PC-9 (cell line): ENCODE measurements at regions not wholly inside any gene's neighbourhood (a gene's known extent, or its start where the extent isn't known, plus 50 kb on each side); places are given as distances from the start of the nearest gene placed in this dataset.

Source experiments
- CTCF ChIP-seq: fragments of 200-600 bp; sonication (generic); conservative IDR thresholded peaks from 2 replicates; pipeline ENCODE4 v1.6.1; 2017; ENCODE audit warnings: mixed run types, antibody characterized with exemption, mild to moderate bottlenecking, moderate library complexity
- EZH2 ChIP-seq: fragments of 200-600 bp; sonication (generic); IDR thresholded peaks from 2 replicates; pipeline ENCODE4 v1.8.0; 2017; ENCODE audit warnings: antibody characterized with exemption, low read depth

DNA sequence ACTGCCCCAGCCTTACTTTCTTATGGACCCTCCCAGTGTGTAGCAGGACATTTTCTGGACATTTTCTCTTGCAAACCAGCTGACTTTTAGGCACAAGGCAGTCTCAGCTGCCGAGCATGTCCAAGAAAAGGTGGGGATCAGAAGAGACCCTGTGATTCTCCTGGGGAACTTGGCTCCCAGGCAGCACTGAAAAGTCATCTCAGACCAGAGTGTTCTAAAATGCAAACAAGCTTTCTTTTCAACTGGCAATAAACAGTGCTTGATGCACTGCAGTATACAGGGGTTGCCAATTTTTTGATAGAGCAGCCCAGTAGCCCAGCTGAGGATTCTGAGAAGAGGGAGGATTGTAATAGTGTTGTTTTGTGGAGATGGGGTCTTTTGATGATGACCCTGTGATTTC is 168.0 kb upstream of the PHYHIPL start:
- TF ChIP-seq CTCF (no peak), EZH2 (no peak)
